KMS-11 (cell line): ENCODE measurements at regions not wholly inside any gene's neighbourhood (a gene's known extent, or its start where the extent isn't known, plus 50 kb on each side); places are given as distances from the start of the nearest gene placed in this dataset.

Experiments
- H2AFZ ChIP-seq: fragments of 200-600 bp; sonication (generic); 2 replicates; pipeline ENCODE4 v1.6.1; 2016; ENCODE audit warnings: antibody characterized with exemption, mixed run types, low read depth
- H3K27ac ChIP-seq: fragments of 200-600 bp; sonication (generic); 2 replicates; pipeline ENCODE4 v1.6.1; 2016; ENCODE audit warnings: mild to moderate bottlenecking, mixed run types
- H3K27me3 ChIP-seq: fragments of 200-600 bp; sonication (generic); 2 replicates; pipeline ENCODE4 v1.6.1; 2017; ENCODE audit warnings: mild to moderate bottlenecking, low read depth, mixed run types, moderate library complexity; ENCODE audit not compliant: insufficient read depth
- H3K36me3 ChIP-seq: fragments of 200-600 bp; sonication (generic); 2 replicates; pipeline ENCODE4 v1.6.1; 2017; ENCODE audit warnings: mild to moderate bottlenecking, mixed run types; ENCODE audit not compliant: insufficient read depth
- H3K4me1 ChIP-seq: fragments of 200-600 bp; sonication (generic); 2 replicates; pipeline ENCODE4 v1.6.1; 2016; ENCODE audit warnings: mild to moderate bottlenecking, low read depth, mixed run types; ENCODE audit not compliant: poor library complexity, severe bottlenecking
- H3K4me2 ChIP-seq: fragments of 200-600 bp; sonication (generic); 2 replicates; pipeline ENCODE4 v1.7.0; 2016; ENCODE audit warnings: mild to moderate bottlenecking, mixed run types
- H3K4me3 ChIP-seq: fragments of 200-600 bp; sonication (generic); IDR thresholded peaks from 2 replicates; pipeline ENCODE4 v1.6.1; 2017; ENCODE audit warnings: low read depth, low read length, mixed read lengths; ENCODE audit not compliant: insufficient read depth
- H3K79me2 ChIP-seq: fragments of 200-600 bp; sonication (generic); 2 replicates; pipeline ENCODE4 v1.6.1; 2016; ENCODE audit warnings: low read depth, mixed run types; ENCODE audit not compliant: insufficient read depth
- H3K9ac ChIP-seq: fragments of 200-600 bp; sonication (generic); 2 replicates; pipeline ENCODE4 v1.6.1; 2016; ENCODE audit warnings: mild to moderate bottlenecking, mixed run types
- H4K20me1 ChIP-seq: fragments of 200-600 bp; sonication (generic); 2 replicates; pipeline ENCODE4 v1.6.1; 2016; ENCODE audit warnings: mild to moderate bottlenecking, mixed run types; ENCODE audit not compliant: insufficient read depth
- CTCF ChIP-seq: fragments of 200-600 bp; sonication (generic); conservative IDR thresholded peaks from 2 replicates; pipeline ENCODE4 v1.6.1; 2017; ENCODE audit warnings: low read depth, mild to moderate bottlenecking, antibody characterized with exemption, low read length, moderate library complexity, mixed read lengths

DNA sequence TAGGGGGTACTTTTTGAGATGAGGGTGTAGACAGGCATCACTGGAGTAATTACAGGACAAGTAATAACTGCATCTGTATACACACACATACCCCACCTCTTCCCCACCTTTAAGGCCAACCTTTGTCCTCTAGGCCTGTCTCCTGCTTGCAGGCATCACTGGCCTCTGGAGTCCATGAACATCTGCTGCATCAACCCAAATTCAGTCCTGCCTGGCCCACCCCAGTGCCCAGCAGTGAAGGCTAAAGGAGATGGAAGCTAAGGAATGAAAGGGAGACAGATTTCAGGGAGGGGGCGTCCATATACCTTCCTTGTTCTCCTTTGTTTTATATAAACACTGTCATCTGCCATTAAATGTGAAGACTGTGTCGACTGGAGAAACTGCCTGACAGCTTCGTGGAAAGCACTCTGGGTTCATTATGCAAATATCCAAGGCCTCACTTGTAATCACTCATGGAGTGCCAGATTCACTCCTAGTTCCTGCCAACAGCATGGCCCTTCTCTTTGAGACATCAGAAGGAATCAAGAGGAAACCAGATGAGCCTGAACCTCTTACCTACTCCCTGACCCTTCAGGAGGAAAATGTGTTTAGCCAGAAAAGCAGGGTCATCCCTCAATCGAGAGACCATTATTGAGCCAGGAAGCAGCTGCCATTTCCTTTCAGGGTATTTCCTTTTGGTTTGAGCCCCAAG, 64.4 kb downstream of the SERPINA3 start:
- H4K20me1 ChIP-seq: no peaks in the 10 kb centered on the region
- no peaks in the 10 kb centered on the region for H3K27me3 ChIP-seq
- no peaks in the 10 kb centered on the region for H3K36me3 ChIP-seq
- no peak for TF ChIP-seq CTCF
- H3K27ac ChIP-seq: no peak overlapping the region
- no peak overlapping the region for H3K9ac ChIP-seq
- no peak overlapping the region for H3K4me2 ChIP-seq
- H3K4me3 ChIP-seq: no peak overlapping the region
- H3K4me1 ChIP-seq: no peaks in the 10 kb centered on the region
- no peak overlapping the region for H2AFZ ChIP-seq
- H3K79me2 ChIP-seq: no peaks in the 10 kb centered on the region

DNA sequence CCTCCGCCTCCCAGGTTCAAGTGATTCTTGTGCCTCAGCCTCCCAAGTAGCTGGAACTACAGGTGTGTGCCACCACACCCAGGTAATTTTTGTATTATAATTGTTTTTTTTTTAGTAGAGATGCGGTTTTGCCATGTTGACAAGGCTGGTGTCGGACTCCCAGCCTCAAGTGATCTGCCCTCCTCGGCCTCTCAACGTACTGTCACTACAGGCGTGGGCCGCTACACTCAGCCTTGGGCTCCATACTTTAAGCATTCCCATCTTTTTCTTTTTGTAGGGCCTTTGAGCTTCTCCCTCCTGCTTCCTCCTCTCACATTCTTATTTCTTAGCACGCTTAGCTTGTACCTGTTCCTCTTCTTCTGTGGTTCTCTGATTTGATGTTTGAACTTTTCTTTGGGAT, 62.8 kb downstream of the SERPINA3 start:
- no peak overlapping the region for H3K9ac ChIP-seq
- no peaks in the 10 kb centered on the region for H3K4me1 ChIP-seq
- H4K20me1 ChIP-seq: no peaks in the 10 kb centered on the region
- no peak overlapping the region for H3K4me3 ChIP-seq
- no peak for TF ChIP-seq CTCF
- no peak overlapping the region for H3K4me2 ChIP-seq
- H2AFZ ChIP-seq: no peak overlapping the region
- H3K27ac ChIP-seq: no peak overlapping the region
- H3K36me3 ChIP-seq: no peaks in the 10 kb centered on the region
- H3K27me3 ChIP-seq: no peaks in the 10 kb centered on the region
- H3K79me2 ChIP-seq: no peaks in the 10 kb centered on the region

DNA sequence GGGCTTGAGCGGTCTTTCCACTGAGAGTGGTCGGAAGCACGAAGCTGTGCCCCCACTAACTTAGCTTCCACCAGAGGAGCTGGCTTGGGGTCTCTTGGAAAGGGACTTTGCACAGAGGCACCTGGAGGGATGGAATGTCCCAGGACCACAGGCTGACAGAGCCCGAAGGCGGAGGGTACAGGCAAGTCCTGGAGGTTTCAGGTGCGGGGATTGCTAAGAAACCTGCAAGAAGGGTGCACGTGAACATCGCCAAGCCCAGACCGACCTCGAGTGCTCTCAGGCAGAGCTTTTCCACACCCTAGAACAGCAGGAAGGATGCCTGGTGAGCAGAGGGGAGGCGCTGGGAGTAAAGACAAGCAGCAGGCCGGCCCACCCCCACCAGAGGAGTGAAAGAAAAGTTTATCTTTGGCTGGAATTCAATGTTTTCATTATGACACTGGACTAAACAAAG, 61.6 kb downstream of the SERPINA3 start:
- Histone ChIP-seq H2AFZ (no peak overlapping the region), H3K9ac (no peak overlapping the region), H3K4me1 (no peaks in the 10 kb centered on the region), H3K27ac (no peak overlapping the region), H3K4me3 (no peak overlapping the region), H3K27me3 (no peaks in the 10 kb centered on the region), H4K20me1 (no peaks in the 10 kb centered on the region), H3K79me2 (no peaks in the 10 kb centered on the region), H3K4me2 (no peak overlapping the region), H3K36me3 (no peaks in the 10 kb centered on the region)
- TF ChIP-seq CTCF: no peak
